ENCODE measurements at regions not wholly inside any gene's neighbourhood (a gene's known extent, or its start where the extent isn't known, plus 50 kb on each side); places are given as distances from the start of the nearest gene placed in this dataset.

DNA sequence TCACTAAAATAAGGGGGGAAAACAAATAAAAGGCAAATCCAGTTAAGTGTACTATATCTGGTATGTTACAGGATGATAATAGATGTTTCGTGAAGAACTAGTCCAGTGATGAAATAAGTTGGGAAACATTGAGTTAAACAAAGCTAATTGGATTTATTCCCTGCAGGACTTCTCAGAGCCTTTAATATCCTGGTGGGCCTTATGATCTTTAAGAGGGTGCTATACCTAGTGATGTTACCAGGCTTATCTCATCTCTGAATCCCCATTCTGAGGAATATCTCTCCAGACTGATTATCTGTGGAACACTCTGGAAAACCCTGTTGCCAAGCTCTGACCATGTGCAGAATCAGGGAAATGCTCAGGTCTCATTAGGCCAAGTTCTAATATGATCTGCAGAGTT, 54.8 kb upstream of the POMGNT2 start:
- Histone ChIP-seq H4K20me1 (ENCODE audit: insufficient read depth, low read length) (no peaks in the 10 kb centered on the region), H2AFZ (ENCODE audit: low read depth, low read length) (no peak overlapping the region), H3K27me3 (ENCODE audit: low read depth, low read length) (peaks cover 30% of the 10 kb centered on the region), H3K4me1 (ENCODE audit: low read length) (no peaks in the 10 kb centered on the region), H3K27ac (ENCODE audit: low read length) (no peak overlapping the region), H3K36me3 (replicated peaks; ENCODE audit: low read depth, low read length) (no peaks in the 10 kb centered on the region), H3K79me2 (ENCODE audit: low read length) (no peaks in the 10 kb centered on the region), H3K9me3 (ENCODE audit: insufficient read depth, low read length) (no peaks in the 10 kb centered on the region), H3K9ac (ENCODE audit: low read length) (no peak overlapping the region), H3K4me2 (ENCODE audit: low read length) (no peak overlapping the region), H3K4me3 (ENCODE audit: low read length) (no peak overlapping the region)
- TF ChIP-seq EZH2phosphoT487 (IDR thresholded peaks at IDR 0.05; ENCODE audit: low read depth), result no peak
- TF ChIP-seq, protein P1, sequence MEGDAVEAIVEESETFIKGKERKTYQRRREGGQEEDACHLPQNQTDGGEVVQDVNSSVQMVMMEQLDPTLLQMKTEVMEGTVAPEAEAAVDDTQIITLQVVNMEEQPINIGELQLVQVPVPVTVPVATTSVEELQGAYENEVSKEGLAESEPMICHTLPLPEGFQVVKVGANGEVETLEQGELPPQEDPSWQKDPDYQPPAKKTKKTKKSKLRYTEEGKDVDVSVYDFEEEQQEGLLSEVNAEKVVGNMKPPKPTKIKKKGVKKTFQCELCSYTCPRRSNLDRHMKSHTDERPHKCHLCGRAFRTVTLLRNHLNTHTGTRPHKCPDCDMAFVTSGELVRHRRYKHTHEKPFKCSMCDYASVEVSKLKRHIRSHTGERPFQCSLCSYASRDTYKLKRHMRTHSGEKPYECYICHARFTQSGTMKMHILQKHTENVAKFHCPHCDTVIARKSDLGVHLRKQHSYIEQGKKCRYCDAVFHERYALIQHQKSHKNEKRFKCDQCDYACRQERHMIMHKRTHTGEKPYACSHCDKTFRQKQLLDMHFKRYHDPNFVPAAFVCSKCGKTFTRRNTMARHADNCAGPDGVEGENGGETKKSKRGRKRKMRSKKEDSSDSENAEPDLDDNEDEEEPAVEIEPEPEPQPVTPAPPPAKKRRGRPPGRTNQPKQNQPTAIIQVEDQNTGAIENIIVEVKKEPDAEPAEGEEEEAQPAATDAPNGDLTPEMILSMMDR (IDR thresholded peaks at IDR 0.05; ENCODE audit: low read depth, low read length), result no peak

- Histone ChIP-seq H3K9ac (ENCODE audit: low read length) (no peak overlapping the region), H3K9me3 (ENCODE audit: insufficient read depth, low read length) (no peaks in the 10 kb centered on the region), H3K27ac (ENCODE audit: low read length) (no peak overlapping the region), H2AFZ (ENCODE audit: low read depth, low read length) (no peak overlapping the region), H4K20me1 (ENCODE audit: insufficient read depth, low read length) (no peaks in the 10 kb centered on the region), H3K4me1 (ENCODE audit: low read length) (no peaks in the 10 kb centered on the region), H3K36me3 (replicated peaks; ENCODE audit: low read depth, low read length) (no peaks in the 10 kb centered on the region), H3K4me3 (ENCODE audit: low read length) (no peak overlapping the region), H3K27me3 (ENCODE audit: low read depth, low read length) (peaks cover 30% of the 10 kb centered on the region), H3K4me2 (ENCODE audit: low read length) (no peak overlapping the region), H3K79me2 (ENCODE audit: low read length) (no peaks in the 10 kb centered on the region)
- TF ChIP-seq, protein P1 (IDR thresholded peaks at IDR 0.05; ENCODE audit: low read depth, low read length), result no peak
- TF ChIP-seq EZH2phosphoT487 (IDR thresholded peaks at IDR 0.05; ENCODE audit: low read depth), result no peak
Observed at GRCh38 chr3:43159876-43160255, 54.0 kb upstream of the POMGNT2 start.

GRCh38 chr3:43159131-43159875, 53.4 kb upstream of the POMGNT2 start:
- no peaks in the 10 kb centered on the region for H3K36me3 ChIP-seq (replicated peaks; ENCODE audit: low read depth, low read length)
- H3K4me1 ChIP-seq (ENCODE audit: low read length), result no peaks in the 10 kb centered on the region
- no peaks in the 10 kb centered on the region for H3K9me3 ChIP-seq (ENCODE audit: insufficient read depth, low read length)
- peaks cover 28% of the 10 kb centered on the region for H3K27me3 ChIP-seq (ENCODE audit: low read depth, low read length)
- no peak overlapping the region for H3K27ac ChIP-seq (ENCODE audit: low read length)
- TF ChIP-seq, protein P1 (IDR thresholded peaks at IDR 0.05; ENCODE audit: low read depth, low read length), result no peak
- TF ChIP-seq EZH2phosphoT487 (IDR thresholded peaks at IDR 0.05; ENCODE audit: low read depth), result no peak
- H3K9ac ChIP-seq (ENCODE audit: low read length), result no peak overlapping the region
- no peaks in the 10 kb centered on the region for H3K79me2 ChIP-seq (ENCODE audit: low read length)
- H4K20me1 ChIP-seq (ENCODE audit: insufficient read depth, low read length), result no peaks in the 10 kb centered on the region
- H2AFZ ChIP-seq (ENCODE audit: low read depth, low read length), result no peak overlapping the region
- H3K4me2 ChIP-seq (ENCODE audit: low read length), result no peak overlapping the region
- H3K4me3 ChIP-seq (ENCODE audit: low read length), result no peak overlapping the region

DNA sequence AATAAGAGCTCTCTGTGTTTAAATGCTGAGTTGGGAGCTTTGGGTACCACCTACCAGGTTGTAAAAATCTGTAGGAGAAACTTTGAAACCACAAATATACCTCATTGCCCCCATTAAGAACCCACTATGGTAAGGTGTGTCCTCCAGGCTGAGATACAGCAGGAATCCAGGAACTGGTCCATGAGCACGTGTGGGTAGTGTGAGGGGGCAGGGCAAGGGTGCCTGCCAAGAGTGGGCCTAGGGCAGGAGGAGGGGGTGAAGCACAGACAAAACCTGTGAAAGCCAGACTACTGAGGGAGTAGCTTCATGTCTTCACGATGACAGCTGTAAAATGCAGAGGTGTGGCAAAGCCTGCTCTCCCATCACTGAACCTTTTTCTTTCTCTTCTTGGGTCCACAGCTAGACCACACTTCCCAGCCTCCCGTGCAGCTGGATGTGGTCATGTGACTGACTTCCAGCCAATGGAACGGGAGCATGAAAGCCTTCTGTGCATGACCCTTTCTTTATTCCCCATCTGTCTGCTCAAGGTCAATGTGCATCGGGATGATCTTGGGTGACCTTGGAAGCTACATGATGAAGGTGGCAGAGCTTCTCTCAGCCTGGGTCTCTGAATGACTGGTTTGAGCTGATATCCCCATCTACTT, 51.1 kb upstream of the POMGNT2 start:
- no peaks in the 10 kb centered on the region for H3K4me1 ChIP-seq (ENCODE audit: low read length)
- H2AFZ ChIP-seq (ENCODE audit: low read depth, low read length), result no peak overlapping the region

More for the DNA sequence above, 51.1 kb upstream of the POMGNT2 start:
- H4K20me1 ChIP-seq (ENCODE audit: insufficient read depth, low read length), result no peaks in the 10 kb centered on the region
- H3K9me3 ChIP-seq (ENCODE audit: insufficient read depth, low read length), result no peaks in the 10 kb centered on the region
- H3K36me3 ChIP-seq (replicated peaks; ENCODE audit: low read depth, low read length), result no peaks in the 10 kb centered on the region
- no peak overlapping the region for H3K27ac ChIP-seq (ENCODE audit: low read length)
- peaks cover 27% of the 10 kb centered on the region; the same call in 1 of the 2 replicates for H3K27me3 ChIP-seq (ENCODE audit: low read depth, low read length)
- TF ChIP-seq, protein P1 (IDR thresholded peaks at IDR 0.05; ENCODE audit: low read depth, low read length), result no peak
- no peak for TF ChIP-seq EZH2phosphoT487 (IDR thresholded peaks at IDR 0.05; ENCODE audit: low read depth)
- no peak overlapping the region for H3K4me3 ChIP-seq (ENCODE audit: low read length)
- H3K9ac ChIP-seq (ENCODE audit: low read length), result no peak overlapping the region
- no peak overlapping the region for H3K4me2 ChIP-seq (ENCODE audit: low read length)
- no peaks in the 10 kb centered on the region for H3K79me2 ChIP-seq (ENCODE audit: low read length)

Measured in OCI-LY3 (cell line).